HG03571 (cell line): ENCODE measurements at regions not wholly inside any gene's neighbourhood (a gene's known extent, or its start where the extent isn't known, plus 50 kb on each side); places are given as distances from the start of the nearest gene placed in this dataset.
"Not testable (repeated sequence)": the region's sequence is repeated elsewhere in the genome, so short reads cannot be mapped to it uniquely, and the experiment has no call there.

Experiments used
- ATAC-seq: cut with Tn5 transposase; IDR thresholded peaks from one replicate; pipeline ENCODE4 v1.9.1; 2021; ENCODE audit not compliant: unreplicated experiment

GRCh38 chr12:29029484-29029883 lies 119.6 kb upstream of the FAR2 start:
- not testable (repeated sequence) for ATAC-seq

DNA sequence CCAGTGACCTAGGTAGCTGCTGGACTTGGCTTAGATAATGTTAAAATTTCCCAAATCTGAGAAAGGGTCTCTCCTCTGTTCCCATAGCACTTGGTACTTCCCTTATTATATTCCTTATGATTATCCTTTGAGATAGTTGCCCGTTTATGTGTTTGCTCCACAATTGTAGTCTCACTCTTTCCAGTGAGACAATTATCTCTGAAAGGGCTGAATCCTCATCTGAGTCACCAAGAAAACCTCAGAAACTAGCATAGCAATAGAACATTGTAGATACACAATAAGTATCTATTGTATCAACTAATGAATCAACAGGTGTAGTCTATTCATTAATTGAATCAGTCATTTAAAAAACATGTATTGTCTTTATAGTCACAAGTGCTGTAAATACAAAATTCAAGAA lies 119.1 kb upstream of the FAR2 start:
- ATAC-seq: no peak

DNA sequence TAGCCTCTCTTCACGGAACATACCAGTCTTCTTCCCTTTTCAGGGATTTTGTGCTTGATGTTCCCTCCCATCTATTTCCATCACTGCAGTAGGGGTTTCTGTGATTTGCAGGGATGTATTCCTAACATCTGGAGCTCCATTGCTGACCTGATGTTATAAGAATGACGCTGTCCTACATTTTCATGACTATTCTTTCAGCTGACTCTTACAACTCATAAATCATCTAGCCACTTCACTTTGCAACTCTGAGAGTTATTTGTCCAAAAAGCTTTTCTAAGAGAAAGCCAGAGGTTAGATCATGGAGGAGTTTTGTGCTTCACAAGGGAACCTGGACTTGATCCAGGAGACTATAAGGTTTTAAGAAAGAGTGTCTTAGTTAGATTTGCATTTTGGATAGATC lies 116.6 kb upstream of the FAR2 start:
- no peak for ATAC-seq

- no peak for ATAC-seq
These were observed 115.6 kb upstream of the FAR2 start for GRCh38 chr12:29033519-29033918.

GRCh38 chr12:29035112-29035511 lies 114.0 kb upstream of the FAR2 start:
- no peak for ATAC-seq

DNA sequence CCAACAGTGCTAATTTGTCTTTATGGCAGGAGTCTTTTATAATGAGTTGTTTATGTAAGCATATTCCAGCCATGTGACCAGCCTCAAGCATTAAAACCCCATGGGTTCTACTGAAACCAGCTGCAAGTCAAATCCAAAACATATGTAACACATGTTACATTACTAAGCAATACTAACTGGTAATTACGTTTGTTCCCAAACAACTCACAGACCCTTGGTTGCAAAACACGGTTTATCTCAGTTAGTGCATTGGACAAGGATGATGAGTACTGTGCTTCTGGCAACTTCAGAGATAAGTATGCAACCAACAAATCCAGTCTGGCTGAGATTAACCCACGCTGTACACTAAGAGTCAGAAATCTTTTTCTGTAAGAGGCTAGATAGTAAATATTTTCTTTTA lies 110.1 kb upstream of the FAR2 start:
- ATAC-seq: no peak

- no peak for ATAC-seq
These were observed 107.5 kb upstream of the FAR2 start for GRCh38 chr12:29041621-29042020.

GRCh38 chr12:29043069-29043468 lies 106.0 kb upstream of the FAR2 start:
- ATAC-seq: no peak

- ATAC-seq: no peak
These were observed 104.3 kb upstream of the FAR2 start for GRCh38 chr12:29044799-29045198.

DNA sequence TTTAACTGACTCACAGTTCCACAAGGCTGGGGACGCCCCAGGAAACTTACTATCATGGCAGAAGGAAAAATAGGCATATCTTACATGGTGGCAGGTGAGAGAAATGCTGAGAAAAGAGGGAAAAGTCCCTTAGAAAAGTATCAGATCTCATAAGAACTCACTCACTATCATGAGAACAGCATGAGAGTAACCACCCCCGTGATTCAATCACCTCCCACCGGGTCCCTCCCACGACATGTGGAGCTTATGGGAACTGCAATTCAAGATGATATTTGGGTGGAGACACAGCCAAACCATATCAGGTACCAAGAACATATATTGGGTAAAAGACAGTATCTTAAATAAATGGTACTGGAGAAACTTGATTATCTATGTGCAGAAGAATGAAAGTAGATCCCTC lies 100.3 kb upstream of the FAR2 start:
- ATAC-seq: no peak

- ATAC-seq: peak; percentile 70
These were observed 98.6 kb upstream of the FAR2 start for GRCh38 chr12:29050503-29050902.

DNA sequence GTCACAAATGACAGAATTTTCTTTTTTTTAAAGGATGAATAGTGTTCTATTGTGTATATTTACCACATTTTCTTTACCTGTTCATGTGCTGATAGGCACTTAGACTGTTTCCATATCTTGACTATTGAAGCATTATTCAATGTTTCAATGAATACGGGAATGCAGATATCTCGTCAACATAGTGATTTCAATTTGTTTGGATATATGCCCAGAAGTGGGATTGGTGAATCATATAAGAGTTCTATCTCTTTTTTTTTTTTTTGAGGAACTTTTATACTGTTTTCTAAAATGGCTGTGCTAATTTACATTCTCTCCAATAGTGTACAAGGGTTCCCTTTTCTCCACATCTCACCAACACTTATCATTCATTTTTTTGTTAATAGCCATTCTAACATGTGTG lies 97.9 kb upstream of the FAR2 start:
- no peak for ATAC-seq

DNA sequence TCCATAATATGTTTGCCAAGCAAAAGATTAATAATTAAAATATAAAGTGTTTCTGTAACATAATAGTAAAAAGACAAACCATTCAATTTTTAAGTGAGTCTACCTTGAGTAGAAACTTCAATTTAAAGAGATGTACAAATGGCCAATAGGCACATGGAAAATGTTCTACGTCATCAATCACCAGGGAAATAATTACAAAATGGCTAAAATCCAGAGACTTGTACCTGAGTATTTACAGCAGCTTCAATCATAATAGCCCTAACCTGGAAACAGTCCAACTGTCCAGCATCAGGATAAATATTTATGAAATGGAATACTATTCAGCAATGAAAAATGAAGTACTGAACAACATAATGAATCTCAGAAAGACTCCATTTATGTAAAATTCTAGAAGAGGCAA lies 95.5 kb upstream of the FAR2 start:
- ATAC-seq: peak; percentile 84

DNA sequence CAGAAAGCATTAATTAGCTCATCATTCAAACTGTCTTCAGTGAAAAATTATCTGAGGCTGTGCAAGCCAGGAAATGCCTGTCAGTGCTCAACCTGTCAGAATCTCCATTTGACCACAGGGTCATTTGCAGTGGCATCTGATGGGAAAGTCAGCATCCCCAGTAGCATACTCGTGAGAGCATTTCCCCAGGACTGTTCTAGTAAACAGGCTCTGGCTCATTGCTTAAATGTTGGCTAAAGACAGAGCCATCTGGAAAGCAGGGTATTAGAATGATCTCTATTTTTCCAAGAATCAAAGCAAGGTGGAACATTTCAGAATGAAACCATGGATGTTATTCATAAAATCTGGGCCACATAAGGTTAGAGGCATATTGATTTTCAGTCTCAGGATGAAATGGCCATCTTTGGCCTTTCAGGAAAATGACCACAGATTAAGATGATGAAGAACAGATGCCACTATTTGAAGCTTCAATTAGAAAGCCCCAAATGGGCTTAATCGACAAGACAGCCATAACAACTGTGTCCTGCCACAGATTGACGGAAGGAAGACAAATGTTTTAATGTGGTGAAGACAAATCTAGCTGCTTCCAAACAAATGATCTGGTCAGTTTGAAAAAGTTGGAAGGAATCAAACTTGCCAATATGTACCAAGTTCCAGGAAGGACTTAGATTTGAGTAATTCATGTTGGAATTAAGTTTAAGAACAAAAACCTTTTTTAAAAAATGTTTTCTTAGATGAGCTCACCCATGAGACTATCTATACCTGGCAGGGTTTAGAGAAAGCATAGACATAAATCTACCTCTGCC lies 94.0 kb upstream of the FAR2 start:
- ATAC-seq: no peak

GRCh38 chr12:29066011-29066588 lies 83.0 kb upstream of the FAR2 start:
- no peak for ATAC-seq

- no peak for ATAC-seq
These were observed 81.6 kb upstream of the FAR2 start for GRCh38 chr12:29067430-29067829.

- ATAC-seq: no peak
These were observed 78.8 kb upstream of the FAR2 start for GRCh38 chr12:29070309-29070708.

- no peak for ATAC-seq
These were observed 78.0 kb upstream of the FAR2 start for GRCh38 chr12:29071099-29071498.

GRCh38 chr12:29072631-29073030 lies 76.4 kb upstream of the FAR2 start:
- ATAC-seq: no peak

DNA sequence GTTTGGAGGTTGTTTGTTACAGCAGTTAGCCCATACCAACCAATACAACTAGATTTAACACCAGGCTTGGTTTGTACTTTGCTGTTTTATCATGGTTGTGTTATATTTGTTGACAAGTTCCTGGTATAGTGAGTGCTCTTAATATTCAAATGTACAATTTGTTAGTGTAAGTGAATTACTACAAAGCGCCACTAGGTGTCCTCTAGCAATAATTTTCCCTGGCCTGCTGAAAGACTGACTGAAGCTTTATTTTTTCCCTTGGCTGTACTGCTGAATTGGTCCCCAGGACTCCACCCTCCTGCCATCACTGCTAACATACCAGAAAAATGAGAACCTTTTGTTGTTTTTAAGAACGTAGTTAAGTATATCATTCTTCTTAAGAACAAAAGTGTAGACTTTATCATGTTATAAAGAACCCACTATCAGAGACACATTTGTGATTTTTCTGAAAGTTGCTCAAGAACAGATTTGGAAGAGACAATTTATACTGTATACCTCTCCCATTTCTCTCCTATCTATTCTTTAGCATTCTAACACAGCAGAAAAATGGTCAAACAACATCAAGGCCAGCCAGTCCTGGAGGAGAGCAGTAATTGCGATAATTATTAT lies 75.3 kb upstream of the FAR2 start:
- peak; percentile 84 for ATAC-seq

DNA sequence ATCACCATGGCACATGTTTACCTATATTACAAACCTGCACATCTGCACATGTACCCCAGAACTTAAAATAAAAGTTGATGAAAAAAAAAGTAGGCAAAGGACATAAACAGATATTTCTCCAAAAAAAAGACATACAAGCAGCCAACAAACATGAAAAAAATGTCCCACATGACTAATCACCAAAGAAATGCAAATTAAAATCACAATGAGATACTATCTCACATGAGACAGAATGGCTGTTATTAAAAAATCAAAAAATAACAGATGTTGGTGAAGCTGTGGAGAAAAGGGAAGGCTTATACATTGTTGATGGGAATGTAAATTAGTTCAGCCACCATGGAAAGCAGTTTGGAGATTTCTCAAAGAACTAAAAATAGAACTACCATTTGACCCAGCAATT lies 68.0 kb upstream of the FAR2 start:
- ATAC-seq: no peak

DNA sequence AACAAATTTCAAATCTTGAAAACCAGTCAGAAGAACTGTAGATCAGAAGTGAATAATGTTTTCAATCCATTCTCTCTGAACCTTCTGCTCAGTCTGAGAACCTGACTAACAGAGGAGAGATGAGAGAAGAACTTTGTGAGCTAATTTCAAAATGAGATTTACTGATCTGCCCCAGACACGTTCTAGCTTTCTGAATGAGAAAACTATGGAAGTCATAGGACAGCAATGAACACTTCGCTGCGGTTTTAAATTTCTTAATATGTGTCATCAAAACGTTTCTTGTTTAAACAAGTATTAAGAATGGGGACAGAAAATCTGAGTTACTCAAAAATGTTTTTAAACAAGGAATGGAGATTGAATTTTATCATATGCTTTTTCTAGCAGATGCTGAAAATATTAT lies 66.6 kb upstream of the FAR2 start:
- ATAC-seq: no peak
